Heart left ventricle (tissue), 16 donors: ENCODE measurements at regions not wholly inside any gene's neighbourhood (a gene's known extent, or its start where the extent isn't known, plus 50 kb on each side); places are given as distances from the start of the nearest gene placed in this dataset.
A peak's percentile ranks its signal among the peaks of the same experiment; 100 is the strongest.

Experiments used
- ATAC-seq, 4 donors: fragments of 200-7000 bp; cut with Tn5 transposase; one replicate each; pipeline ENCODE4 v1.9.1; 2020 to 2022; ENCODE audit warnings: moderate library complexity in 4 of 4, mild to moderate bottlenecking in 3 of 4, moderate number of reproducible peaks in 1 of 4
- DNase-seq, 5 donors: peaks; one replicate each; pipeline ENCODE4 v3.0.0-alpha.2; 2020
- H3K27ac ChIP-seq, 12 donors: fragments of 200-600 bp; sonication (generic) in 4 of 12; one replicate each; pipeline versions ENCODE4 v1.5.0 to v1.8.0; 2016 to 2022; ENCODE audit warnings: mild to moderate bottlenecking in 2 of 12
- H3K27me3 ChIP-seq, 9 donors: fragments of 200-600 bp; sonication (generic) in 2 of 9; one replicate each; pipeline versions ENCODE4 v1.5.1 to v1.8.0; 2016 to 2022; ENCODE audit warnings: mild to moderate bottlenecking in 3 of 9
- H3K36me3 ChIP-seq, 9 donors: fragments of 200-600 bp; sonication (generic) in 2 of 9; one replicate each; pipeline versions ENCODE4 v1.5.0 to v1.8.0; 2018 to 2022; ENCODE audit warnings: mild to moderate bottlenecking in 2 of 9
- H3K4me1 ChIP-seq, 12 donors: fragments of 200-600 bp; sonication (generic) in 4 of 12; one replicate each; pipeline versions ENCODE4 v1.5.0 to v1.8.0; 2016 to 2022; ENCODE audit warnings: mild to moderate bottlenecking in 3 of 12
- H3K4me3 ChIP-seq, 12 donors: fragments of 200-600 bp; sonication (generic) in 4 of 12; one replicate each; pipeline versions ENCODE4 v1.5.0 to v1.8.0; 2017 to 2022; ENCODE audit warnings: mild to moderate bottlenecking in 9 of 12, moderate library complexity in 4 of 12
- H3K9me3 ChIP-seq, 12 donors: fragments of 200-600 bp; sonication (generic) in 4 of 12; one replicate each; pipeline versions ENCODE4 v1.5.0 to v1.8.0; 2016 to 2022; ENCODE audit warnings: mild to moderate bottlenecking in 1 of 12
- POLR2A ChIP-seq, 2 donors: fragments of 450-650 bp; IDR thresholded peaks; one replicate each; pipeline ENCODE4 v1.6.1; 2017; ENCODE audit warnings: antibody characterized with exemption in 2 of 2, mild to moderate bottlenecking in 2 of 2, moderate library complexity in 2 of 2
- WGBS, 4 donors: extraction: QIAGEN DNeasy Blood & Tissue Kit in 2 of 4; methylation state at CpG; one replicate each; pipeline versions ENCODE4 v1.1.5 to v1.1.7; 2013 to 2018; 5-methylcytosine and 5-hydroxymethylcytosine counted together
- intact Hi-C, 10 donors: fragments of 100-400 bp; cut with DNase I; formaldehyde crosslinking; loops; one replicate each; pipeline versions ENCODE4 v1.11.1 to v1.14.2; 2022
- TF ChIP-seq, protein P1 (sequence below), 12 donors: fragments of 200-600 bp; sonication (generic) in 4 of 12; IDR thresholded peaks; one replicate each; pipeline versions ENCODE4 v1.5.0 to v1.8.0; 2018 to 2022; ENCODE audit warnings: antibody characterized with exemption in 12 of 12, mild to moderate bottlenecking in 5 of 12
- donor health status: ischemic (EF 13 %, LVEDD 7.1; RV severe dilation, severe dysfunction).
- donor health status: healthy with polysubstance abuse.
- donor health status: DM: no; HTN: yes; CAD: no.
- donor health status: DM: no; HTN: no; CAD: no.
- donor health status: ischemic (EF 25% LVEDD 6.9; RV normal size, moderate dysfunction).
- donor health status: ischemic (EF 25% LVEDD 5.7; RV mildly dilated, moderate dysfunction).
- donor health status: healthy.
- donor health status: DM: yes; HTN: yes; CAD: no.
- donor health status: ischemic (EF 35%, LVEDD 5.7; RV mildly dilated, moderate dysfunction).
- donor health status: nonischemic (EF 11% LVEDD 7.7; RV severe dilation, severe dysfunction).
- donor health status: DM: yes; HTN: yes; CAD: no.
- donor health status: PGD.
- donor health status: ischemic (EF 29% LVEDD 5.4; RV normal size, mild dysfunction).
- donor health status: nonischemic (EF 23%, LVEDD 6.1; RV moderate dilation, normal function).

DNA sequence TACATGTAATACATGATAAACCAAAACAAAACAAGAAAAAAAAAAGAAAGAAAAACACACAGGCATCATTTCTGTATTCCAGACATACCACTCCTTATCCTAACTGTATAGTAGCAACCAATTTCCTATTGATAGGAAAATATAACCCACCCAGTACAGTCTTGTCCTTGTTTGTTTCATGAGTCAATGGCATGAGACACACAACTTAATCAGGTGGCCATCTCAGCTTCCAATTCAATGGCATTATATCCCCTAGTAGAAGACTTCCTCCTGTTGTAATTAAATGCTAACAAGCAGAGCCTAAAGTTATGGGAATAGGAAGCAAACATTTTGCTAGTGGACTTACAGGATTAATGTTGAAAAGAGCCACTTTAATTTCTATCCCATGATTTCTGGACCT is 121.0 kb upstream of the NOL4 start:
- TF ChIP-seq, protein P1, sequence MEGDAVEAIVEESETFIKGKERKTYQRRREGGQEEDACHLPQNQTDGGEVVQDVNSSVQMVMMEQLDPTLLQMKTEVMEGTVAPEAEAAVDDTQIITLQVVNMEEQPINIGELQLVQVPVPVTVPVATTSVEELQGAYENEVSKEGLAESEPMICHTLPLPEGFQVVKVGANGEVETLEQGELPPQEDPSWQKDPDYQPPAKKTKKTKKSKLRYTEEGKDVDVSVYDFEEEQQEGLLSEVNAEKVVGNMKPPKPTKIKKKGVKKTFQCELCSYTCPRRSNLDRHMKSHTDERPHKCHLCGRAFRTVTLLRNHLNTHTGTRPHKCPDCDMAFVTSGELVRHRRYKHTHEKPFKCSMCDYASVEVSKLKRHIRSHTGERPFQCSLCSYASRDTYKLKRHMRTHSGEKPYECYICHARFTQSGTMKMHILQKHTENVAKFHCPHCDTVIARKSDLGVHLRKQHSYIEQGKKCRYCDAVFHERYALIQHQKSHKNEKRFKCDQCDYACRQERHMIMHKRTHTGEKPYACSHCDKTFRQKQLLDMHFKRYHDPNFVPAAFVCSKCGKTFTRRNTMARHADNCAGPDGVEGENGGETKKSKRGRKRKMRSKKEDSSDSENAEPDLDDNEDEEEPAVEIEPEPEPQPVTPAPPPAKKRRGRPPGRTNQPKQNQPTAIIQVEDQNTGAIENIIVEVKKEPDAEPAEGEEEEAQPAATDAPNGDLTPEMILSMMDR (IDR thresholded peaks at IDR 0.05), result no peak
- TF ChIP-seq POLR2A (IDR thresholded peaks at IDR 0.05), result no peak
- ATAC-seq, result no peak
- no peaks in the 10 kb centered on the region for H3K27me3 ChIP-seq
- DNase-seq, result no peak
- no peaks in the 10 kb centered on the region for H3K4me1 ChIP-seq
- H3K36me3 ChIP-seq, result no peaks in the 10 kb centered on the region
- no peak overlapping the region for H3K27ac ChIP-seq
- no peak overlapping the region for H3K4me3 ChIP-seq
- no peaks in the 10 kb centered on the region for H3K9me3 ChIP-seq
- intact Hi-C loops, result loop anchor here in 1 of 10 donors (10.0 kb wide), 1 partner anchor 449 kb away; no protein-coding TSS in a partner anchor

DNA sequence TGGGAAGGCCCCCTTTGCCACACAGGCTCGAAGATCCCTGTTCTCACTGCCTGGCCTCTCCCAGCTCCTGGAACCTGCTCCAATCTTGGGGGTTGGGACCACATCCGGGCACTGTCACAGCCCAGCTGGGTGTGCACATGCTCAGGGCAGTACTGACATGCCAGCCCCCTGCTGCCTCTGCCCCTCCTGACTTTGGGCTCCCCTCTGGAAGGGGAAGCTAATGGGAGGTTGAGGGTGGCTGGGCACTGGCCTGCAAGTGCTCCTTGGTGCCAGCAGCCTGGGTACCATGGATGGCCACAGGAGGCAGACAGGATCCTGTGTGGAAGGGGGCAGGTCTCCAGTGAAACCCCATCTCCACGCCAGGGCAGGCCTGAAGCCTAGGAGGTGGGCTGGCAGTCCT is 126.1 kb upstream of the NOL4 start:
- 82 to 90% (median 86%) methylated on average over 2 to 3 of the region's 3 CpGs for WGBS, 4 donors
- TF ChIP-seq, protein P1 (IDR thresholded peaks at IDR 0.05), result no peak
- no peak for TF ChIP-seq POLR2A (IDR thresholded peaks at IDR 0.05)
- H3K4me3 ChIP-seq, result no peak overlapping the region
- H3K36me3 ChIP-seq, result no peaks in the 10 kb centered on the region
- H3K4me1 ChIP-seq, result no peaks in the 10 kb centered on the region
- DNase-seq, result peak in 1 of 5 donors; percentile 57
- no peaks in the 10 kb centered on the region for H3K27me3 ChIP-seq
- intact Hi-C loops, result loop anchor here in 8 of 10 donors (5.0 to 10.0 kb wide), 8 partner anchors 104 to 437 kb away; no protein-coding TSS in a partner anchor
- peak in 1 of 4 donors; percentile 34 for ATAC-seq
- no peaks in the 10 kb centered on the region for H3K9me3 ChIP-seq
- no peak overlapping the region for H3K27ac ChIP-seq

DNA sequence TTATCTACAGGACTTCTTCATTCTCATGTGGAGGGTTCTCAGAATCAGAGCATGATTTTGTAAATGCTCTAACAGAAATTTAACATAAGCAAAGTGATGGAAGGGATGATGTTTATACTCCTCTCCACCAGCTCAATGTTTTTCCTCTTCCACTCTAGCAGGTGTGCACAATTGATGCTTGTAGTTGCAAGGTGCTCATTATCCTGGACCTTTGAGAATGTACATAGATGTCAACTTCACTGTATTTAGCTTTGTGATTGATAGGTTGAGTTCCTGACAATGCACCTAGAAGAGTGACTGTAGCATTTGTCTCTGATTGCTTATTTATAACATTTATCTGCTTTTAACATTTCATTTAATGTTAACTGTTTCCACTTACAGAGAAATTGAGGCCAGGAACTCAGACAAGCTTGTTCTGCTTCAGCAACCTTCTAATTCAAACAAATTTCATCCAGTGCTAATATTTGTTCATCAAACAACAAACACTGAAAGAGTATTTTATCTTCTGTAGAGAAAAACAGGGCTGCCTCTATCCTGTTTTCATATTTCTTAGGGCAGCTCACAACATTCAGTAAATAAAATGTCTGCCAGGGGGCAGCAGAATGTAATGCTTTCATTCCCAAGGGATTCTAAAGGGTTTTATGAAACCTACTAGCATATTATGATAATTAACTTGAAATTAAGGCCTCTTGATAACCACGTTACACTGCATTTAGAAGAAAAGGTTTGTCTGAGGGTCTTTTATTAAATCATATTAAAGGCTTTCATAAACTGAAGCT is 127.9 kb upstream of the NOL4 start:
- intact Hi-C loops, result loop anchor here in 8 of 10 donors (2.0 to 10.0 kb wide), 9 partner anchors 16 to 435 kb away; no protein-coding TSS in a partner anchor
- no peaks in the 10 kb centered on the region for H3K9me3 ChIP-seq
- no peaks in the 10 kb centered on the region for H3K27me3 ChIP-seq
- no peak overlapping the region for H3K4me3 ChIP-seq
- H3K36me3 ChIP-seq, result no peaks in the 10 kb centered on the region
- ATAC-seq, result no peak
- no peak for TF ChIP-seq POLR2A (IDR thresholded peaks at IDR 0.05)
- TF ChIP-seq, protein P1 (IDR thresholded peaks at IDR 0.05), result peak in 10 of 12 donors; percentile 17 to 53 (median 38)
- WGBS, 4 donors, result 42 to 59% (median 50%) methylated on average over 1 of the region's 1 CpG
- no peak for DNase-seq
- no peak overlapping the region for H3K27ac ChIP-seq
- no peaks in the 10 kb centered on the region for H3K4me1 ChIP-seq

DNA sequence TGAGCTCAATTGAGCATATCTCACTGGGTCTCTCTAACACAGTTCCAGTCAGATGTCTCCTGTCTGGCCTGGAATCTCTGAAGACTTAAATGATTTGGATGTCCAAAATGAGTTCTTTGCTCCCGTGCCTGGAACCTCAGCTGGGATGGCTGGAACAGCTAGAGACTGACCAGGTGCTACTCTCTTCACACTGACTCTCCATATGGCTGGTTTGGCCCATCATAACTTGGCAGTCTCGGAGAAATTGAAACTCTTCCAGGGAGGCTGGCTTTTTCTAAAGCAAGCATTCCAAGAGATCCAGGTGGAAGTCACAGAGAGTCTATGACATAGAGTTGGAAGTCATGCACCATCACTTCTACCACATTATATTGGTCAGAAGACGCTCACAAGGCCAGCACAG is 129.6 kb upstream of the NOL4 start:
- ATAC-seq (no peak), DNase-seq (no peak)
- no peak for TF ChIP-seq POLR2A (IDR thresholded peaks at IDR 0.05)
- TF ChIP-seq, protein P1 (IDR thresholded peaks at IDR 0.05), result no peak
- WGBS, 4 donors, result 82 to 86% (median 84%) methylated on average over 3 of the region's 3 CpGs
- no peaks in the 10 kb centered on the region for H3K36me3 ChIP-seq
- no peaks in the 10 kb centered on the region for H3K9me3 ChIP-seq
- H3K4me1 ChIP-seq, result peaks cover 0 to 3% (median 0%) of the 10 kb centered on the region in 12 donors
- H3K4me3 ChIP-seq, result no peak overlapping the region
- H3K27ac ChIP-seq, result no peak overlapping the region
- H3K27me3 ChIP-seq, result no peaks in the 10 kb centered on the region
- intact Hi-C loops, result loop anchor here in 8 of 10 donors (5.0 to 10.0 kb wide), 8 partner anchors 100 to 433 kb away; no protein-coding TSS in a partner anchor
